ENCODE measurements at regions not wholly inside any gene's neighbourhood (a gene's known extent, or its start where the extent isn't known, plus 50 kb on each side); places are given as distances from the start of the nearest gene placed in this dataset.

GRCh38 chr18:28729321-28729720, 552.4 kb upstream of the CDH2 start:
- TF ChIP-seq EZH2 (IDR thresholded peaks at IDR 0.05; ENCODE audit: low read length, missing control alignments) (no peak), CTCF (conservative IDR thresholded peaks at IDR 0.05 in 1 of 2, IDR thresholded peaks at IDR 0.05 in 1 of 2; ENCODE audit: low read depth in 1 of 2, low read length in 2 of 2) (no peak)

All from fibroblast of lung (primary cell).